Keratinocyte (primary cell): ENCODE measurements at regions not wholly inside any gene's neighbourhood (a gene's known extent, or its start where the extent isn't known, plus 50 kb on each side); places are given as distances from the start of the nearest gene placed in this dataset.

Source experiments
- EZH2 ChIP-seq: IDR thresholded peaks from one replicate; pipeline ENCODE4 v1.6.1; 2012; ENCODE audit warnings: inconsistent platforms, mild to moderate bottlenecking, low read length, moderate library complexity
- TF ChIP-seq, protein P1 (sequence below), 3 experiments: IDR thresholded peaks in 1 of 3; conservative IDR thresholded peaks in 1 of 3; optimal IDR thresholded peaks in 1 of 3; 2 replicates in 2 of 3; 3 replicates in 1 of 3; pipeline versions ENCODE3 to v1.5.1; 2011; ENCODE audit warnings: low read length in 3 of 3, mild to moderate bottlenecking in 3 of 3, moderate library complexity in 2 of 3, control low read depth in 1 of 3, inconsistent platforms in 1 of 3; ENCODE audit not compliant: insufficient read depth in 2 of 3; ENCODE audit errors: extremely low read depth in 1 of 3

DNA sequence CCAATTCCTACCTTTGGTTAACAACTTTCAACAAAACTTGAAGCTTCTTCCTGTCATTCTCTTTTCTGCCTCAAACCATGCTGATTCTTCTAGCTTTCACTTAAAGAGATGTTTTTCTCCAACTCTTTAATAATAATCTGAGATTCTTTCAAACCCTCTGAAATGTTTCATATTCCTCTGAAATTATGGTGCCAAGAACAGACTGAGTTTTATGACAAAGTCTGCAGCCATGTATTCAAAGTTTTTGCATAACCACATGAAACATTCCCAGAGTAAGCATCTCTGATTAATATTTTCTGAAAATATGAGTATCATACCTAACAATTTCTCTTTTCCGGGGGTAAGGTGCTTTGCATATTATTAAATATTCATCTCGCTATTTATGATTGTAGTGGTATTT is 59.1 kb upstream of the DCN start:
- TF ChIP-seq, protein P1, sequence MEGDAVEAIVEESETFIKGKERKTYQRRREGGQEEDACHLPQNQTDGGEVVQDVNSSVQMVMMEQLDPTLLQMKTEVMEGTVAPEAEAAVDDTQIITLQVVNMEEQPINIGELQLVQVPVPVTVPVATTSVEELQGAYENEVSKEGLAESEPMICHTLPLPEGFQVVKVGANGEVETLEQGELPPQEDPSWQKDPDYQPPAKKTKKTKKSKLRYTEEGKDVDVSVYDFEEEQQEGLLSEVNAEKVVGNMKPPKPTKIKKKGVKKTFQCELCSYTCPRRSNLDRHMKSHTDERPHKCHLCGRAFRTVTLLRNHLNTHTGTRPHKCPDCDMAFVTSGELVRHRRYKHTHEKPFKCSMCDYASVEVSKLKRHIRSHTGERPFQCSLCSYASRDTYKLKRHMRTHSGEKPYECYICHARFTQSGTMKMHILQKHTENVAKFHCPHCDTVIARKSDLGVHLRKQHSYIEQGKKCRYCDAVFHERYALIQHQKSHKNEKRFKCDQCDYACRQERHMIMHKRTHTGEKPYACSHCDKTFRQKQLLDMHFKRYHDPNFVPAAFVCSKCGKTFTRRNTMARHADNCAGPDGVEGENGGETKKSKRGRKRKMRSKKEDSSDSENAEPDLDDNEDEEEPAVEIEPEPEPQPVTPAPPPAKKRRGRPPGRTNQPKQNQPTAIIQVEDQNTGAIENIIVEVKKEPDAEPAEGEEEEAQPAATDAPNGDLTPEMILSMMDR (optimal IDR thresholded peaks at IDR 0.05 in 1 of 3, IDR thresholded peaks at IDR 0.05 in 1 of 3, conservative IDR thresholded peaks at IDR 0.05 in 1 of 3; ENCODE audit: extremely low read depth in 1 of 3, insufficient read depth in 2 of 3, low read length in 3 of 3), result no peak
- TF ChIP-seq EZH2, result no peak
